DOHH2 (cell line): ENCODE measurements at regions not wholly inside any gene's neighbourhood (a gene's known extent, or its start where the extent isn't known, plus 50 kb on each side); places are given as distances from the start of the nearest gene placed in this dataset.

Experiments
- EZH2phosphoT487 ChIP-seq: fragments of 200-600 bp; sonication (generic); IDR thresholded peaks from 2 replicates; pipeline ENCODE4 v1.6.1; 2017; ENCODE audit warnings: borderline replicate concordance, mild to moderate bottlenecking, antibody characterized with exemption, low read length, moderate library complexity, mixed read lengths
- TF ChIP-seq, protein P1 (sequence below): fragments of 200-600 bp; sonication (generic); IDR thresholded peaks from one replicate; pipeline ENCODE4 v1.5.1; 2014; ENCODE audit warnings: antibody characterized with exemption, mild to moderate bottlenecking, low read depth, low read length; ENCODE audit not compliant: poor library complexity, severe bottlenecking

GRCh38 chrY:15471371-15471770, 947.0 kb downstream of the NLGN4Y start:
- TF ChIP-seq, protein P1, sequence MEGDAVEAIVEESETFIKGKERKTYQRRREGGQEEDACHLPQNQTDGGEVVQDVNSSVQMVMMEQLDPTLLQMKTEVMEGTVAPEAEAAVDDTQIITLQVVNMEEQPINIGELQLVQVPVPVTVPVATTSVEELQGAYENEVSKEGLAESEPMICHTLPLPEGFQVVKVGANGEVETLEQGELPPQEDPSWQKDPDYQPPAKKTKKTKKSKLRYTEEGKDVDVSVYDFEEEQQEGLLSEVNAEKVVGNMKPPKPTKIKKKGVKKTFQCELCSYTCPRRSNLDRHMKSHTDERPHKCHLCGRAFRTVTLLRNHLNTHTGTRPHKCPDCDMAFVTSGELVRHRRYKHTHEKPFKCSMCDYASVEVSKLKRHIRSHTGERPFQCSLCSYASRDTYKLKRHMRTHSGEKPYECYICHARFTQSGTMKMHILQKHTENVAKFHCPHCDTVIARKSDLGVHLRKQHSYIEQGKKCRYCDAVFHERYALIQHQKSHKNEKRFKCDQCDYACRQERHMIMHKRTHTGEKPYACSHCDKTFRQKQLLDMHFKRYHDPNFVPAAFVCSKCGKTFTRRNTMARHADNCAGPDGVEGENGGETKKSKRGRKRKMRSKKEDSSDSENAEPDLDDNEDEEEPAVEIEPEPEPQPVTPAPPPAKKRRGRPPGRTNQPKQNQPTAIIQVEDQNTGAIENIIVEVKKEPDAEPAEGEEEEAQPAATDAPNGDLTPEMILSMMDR = no peak
- no peak for TF ChIP-seq EZH2phosphoT487
